ENCODE measurements at regions not wholly inside any gene's neighbourhood (a gene's known extent, or its start where the extent isn't known, plus 50 kb on each side); places are given as distances from the start of the nearest gene placed in this dataset.

- TF ChIP-seq CTCF (IDR thresholded peaks at IDR 0.05; ENCODE audit: insufficient read depth, low read length) (no peak), REST (IDR thresholded peaks at IDR 0.05; ENCODE audit: insufficient replicate concordance, low read depth) (no peak), GABPA (IDR thresholded peaks at IDR 0.05; ENCODE audit: low read depth) (no peak)
These were observed 60.9 kb upstream of the ETS2 start for GRCh38 chr21:38744861-38745260.
